Activated CD4-positive, CD25-positive, alpha-beta regulatory T cell treated with anti-CD3 and anti-CD28 coated beads, Interleukin-2, amount 50 U/mL, for 24 hours (primary cell): ENCODE measurements at regions not wholly inside any gene's neighbourhood (a gene's known extent, or its start where the extent isn't known, plus 50 kb on each side); places are given as distances from the start of the nearest gene placed in this dataset.

ENCODE experiments used
- ATAC-seq, 2 donors: fragments of 150-1000 bp; cut with Tn5 transposase; one replicate each; pipeline ENCODE4 v1.10.0; 2021; ENCODE audit warnings: mild to moderate bottlenecking in 1 of 2, moderate library complexity in 1 of 2

DNA sequence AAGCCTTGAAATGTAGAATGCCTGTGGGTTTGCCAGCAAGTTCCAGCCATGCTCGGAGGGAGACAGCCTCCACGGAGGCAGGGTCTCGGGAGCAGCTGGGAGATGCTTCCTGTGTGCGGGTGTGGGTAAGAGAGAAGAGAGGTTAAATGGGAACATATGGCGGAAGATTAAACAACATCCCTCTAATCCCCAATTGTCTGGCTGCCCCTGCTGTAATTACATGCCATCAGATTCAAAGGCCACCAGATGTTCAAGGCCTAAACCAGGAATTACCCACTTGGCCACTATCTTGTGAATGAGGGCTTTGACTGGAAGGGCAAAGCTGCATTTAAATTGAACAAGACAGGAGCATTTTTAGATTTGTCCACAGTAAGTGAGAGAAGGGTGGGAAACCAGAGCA is 81.4 kb upstream of the BACE2 start:
- no peak for ATAC-seq

DNA sequence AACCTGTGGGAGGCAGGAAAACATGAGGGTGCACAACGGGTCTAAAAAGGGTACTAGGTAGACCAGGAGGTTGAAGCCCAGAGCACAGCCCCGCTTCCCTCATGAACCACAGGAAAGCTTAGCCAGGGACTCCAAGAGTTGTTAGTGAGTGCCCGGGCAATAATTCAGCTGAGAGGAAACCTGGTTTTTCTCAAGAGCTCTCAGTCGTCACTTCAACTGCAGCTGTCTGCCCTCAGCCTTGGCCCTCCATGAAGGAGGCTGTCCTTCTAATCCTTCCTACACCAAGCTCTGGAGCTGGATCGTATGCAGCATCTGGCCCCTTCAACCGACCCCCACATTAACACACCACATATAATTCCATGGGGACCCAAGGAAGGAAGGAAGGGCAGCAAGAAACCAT is 77.0 kb upstream of the BACE2 start:
- no peak for ATAC-seq

DNA sequence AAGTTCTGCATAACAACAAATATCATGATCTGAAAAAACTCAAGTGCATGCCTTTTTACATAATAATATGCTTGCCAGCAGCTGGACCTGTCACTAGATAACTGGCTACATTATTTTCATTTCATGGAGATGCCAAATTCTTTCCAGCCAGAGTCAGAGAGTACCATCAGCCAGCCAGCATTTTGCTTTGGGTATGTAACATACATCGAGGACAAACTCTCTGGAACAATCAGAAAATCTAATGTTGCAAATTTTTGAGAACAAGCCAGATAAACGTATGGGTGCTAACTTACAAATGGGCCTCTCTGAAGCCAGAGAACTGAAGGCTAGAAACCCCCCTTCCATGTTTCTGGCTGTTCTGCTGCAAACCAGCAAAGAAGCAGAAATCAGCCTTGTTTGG is 76.3 kb upstream of the BACE2 start:
- no peak for ATAC-seq

- ATAC-seq = no peak
Observed at GRCh38 chr21:41092312-41092711, 75.6 kb upstream of the BACE2 start.

- ATAC-seq = no peak
Observed at GRCh38 chr21:41095983-41096382, 72.0 kb upstream of the BACE2 start.

DNA sequence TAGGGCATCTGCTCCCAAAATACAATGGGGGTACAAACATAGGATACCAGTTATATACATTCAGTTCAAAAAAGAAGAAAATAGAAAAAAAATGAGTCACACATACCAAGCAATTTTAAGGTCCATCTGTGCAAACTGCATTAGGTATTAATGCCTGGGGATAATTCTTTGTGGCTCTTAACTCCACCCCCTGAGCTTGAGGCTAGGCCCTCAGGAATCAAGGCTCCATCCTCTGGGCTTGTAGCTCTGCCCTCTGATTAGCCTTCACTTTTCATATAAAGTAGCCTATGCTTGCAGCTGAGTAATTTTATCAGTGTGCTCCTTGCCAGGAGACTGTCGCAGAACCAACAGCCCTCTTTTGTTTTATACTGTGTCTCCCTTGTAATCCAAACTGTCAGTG is 69.9 kb upstream of the BACE2 start:
- no peak for ATAC-seq

GRCh38 chr21:41098481-41099042 is 69.4 kb upstream of the BACE2 start:
- ATAC-seq = no peak

DNA sequence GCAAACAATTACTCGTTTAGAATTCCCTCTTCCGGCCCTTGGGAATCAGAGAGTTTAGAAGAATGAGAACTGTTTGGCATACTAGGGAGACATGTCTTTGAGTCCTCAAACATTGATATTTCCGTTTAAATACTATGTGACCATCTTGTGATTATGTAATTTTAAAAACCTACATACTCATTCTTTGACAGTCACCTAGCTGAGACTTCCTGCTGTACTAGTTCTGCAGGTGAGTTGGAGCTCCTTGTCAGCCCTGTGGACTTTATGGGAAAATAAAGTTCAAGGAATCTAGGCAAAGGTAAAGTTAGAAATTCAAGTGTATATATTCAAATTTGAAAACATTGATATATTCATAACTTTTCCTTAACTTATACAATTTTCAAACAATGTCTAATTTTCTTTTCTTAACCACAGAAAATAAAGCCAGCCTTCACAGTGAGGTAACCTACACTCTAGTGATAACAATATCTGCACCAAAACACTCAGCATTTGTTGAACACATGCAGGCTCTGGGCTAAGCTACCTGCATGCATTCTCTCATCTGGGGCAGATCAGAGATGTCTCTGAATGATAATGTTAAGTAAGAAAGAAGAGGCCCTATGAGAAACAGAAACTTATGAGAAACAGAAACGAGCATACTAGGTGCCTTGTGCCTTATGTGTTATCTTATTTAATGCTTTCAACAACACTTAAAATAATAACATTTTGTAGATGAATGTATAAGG is 67.0 kb upstream of the BACE2 start:
- no peak for ATAC-seq

DNA sequence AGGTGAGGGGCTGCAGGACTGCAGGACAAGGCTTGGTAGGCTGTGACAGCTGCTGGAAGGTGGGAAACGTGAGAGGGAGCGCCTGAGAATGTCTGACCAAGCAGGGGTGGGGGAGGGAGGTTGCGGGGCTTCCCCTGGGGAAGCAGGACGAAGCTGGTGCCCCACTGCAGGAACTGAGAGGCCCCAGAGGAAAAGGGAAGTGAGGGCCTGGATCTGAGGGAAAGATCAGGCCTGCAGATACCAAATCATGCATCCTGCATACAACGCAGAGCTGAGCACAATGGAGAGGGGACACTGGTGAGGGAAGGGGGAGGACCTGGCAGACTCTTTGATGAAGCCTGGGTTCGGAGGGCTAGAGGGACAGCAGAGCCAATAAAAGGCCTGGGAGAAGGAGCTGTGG is 65.7 kb upstream of the BACE2 start:
- no peak for ATAC-seq

GRCh38 chr21:41107602-41108001 is 60.4 kb upstream of the BACE2 start:
- no peak for ATAC-seq

DNA sequence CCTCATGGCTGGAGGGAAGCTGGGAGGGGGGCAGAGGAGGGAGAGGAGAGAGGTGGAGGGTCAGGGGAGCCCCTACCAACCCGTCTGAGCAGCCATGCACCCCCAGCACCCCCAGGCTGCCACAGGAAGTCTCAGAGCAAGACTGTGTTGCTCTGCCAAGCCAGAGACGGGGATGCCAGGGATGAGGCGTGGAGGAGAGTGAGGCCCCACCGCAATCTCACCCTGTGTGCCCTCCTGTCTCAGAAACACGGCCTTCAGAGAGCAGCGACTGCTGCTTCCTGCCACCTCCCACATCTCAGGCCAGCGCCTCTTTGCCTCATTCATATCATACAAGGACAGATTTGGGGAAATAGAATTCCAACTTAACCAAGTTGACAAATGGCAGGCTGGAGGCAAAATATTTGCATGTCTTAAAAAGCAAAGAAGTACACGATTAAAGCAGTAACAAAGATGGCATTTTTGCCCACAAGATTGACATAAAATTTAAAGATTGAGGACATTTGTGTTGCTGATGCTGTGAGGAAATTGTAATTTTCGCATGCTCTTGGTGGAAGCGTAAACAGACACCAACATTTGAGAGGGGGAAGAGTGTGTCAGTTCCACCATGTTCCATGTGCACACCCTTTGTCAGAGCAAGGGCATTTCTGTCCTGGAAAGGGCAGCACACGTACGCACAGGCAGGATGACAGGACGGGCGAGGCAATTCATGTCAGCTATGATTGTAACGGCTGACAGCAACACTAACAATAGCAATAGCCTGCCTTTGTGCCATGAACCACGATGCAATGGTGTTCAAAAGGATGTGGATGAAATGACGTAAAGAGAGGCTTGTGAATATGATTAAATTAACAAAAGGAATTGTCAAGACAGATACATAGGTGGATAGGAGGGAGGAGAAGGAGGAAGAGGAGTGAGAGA is 59.0 kb upstream of the BACE2 start:
- ATAC-seq = no peak

DNA sequence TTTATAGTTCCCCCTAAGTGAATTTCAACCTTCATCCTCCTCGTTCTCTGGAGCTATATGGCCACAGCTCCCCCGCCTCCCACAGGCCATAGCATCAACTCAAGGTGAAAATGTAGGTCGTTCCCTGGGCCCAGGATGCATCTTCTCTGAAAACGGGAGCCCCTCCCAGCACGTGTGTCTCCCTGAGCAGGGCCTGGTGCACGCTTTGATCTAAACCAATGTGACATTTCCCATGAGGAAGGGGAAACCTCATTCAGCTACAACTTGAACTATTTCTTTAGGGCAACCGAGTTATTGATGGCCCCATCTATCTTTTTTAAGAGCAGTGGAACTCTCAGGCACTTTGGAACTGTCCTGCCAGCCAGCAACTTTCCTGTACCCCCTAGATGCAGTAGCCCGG is 57.8 kb upstream of the BACE2 start:
- ATAC-seq = no peak

DNA sequence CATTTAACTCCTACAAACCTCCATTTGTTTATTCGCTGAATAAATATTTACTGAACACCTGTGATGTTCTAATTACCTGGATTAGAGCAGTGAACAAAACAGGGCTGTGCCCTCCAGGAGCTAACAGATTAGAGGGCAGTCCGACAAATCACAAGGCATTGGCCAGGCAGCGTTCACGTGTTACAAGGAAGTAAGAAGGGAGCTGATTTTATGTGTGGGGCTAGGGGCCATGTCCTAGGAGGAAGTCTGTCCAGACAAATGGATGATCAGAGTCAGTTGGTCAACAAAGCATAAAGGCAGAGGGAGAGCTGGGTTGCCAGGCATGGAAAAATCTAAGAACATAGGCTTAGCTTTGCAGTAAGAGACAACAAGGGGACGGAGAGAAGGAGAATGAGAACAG is 57.3 kb upstream of the BACE2 start:
- no peak for ATAC-seq

- no peak for ATAC-seq
Observed at GRCh38 chr21:41111681-41112080, 56.3 kb upstream of the BACE2 start.

GRCh38 chr21:41112740-41113692 is 54.9 kb upstream of the BACE2 start:
- no peak for ATAC-seq

GRCh38 chr21:41115851-41116250 is 52.1 kb upstream of the BACE2 start:
- no peak for ATAC-seq
